ENCODE measurements at regions not wholly inside any gene's neighbourhood (a gene's known extent, or its start where the extent isn't known, plus 50 kb on each side); places are given as distances from the start of the nearest gene placed in this dataset.

DNA sequence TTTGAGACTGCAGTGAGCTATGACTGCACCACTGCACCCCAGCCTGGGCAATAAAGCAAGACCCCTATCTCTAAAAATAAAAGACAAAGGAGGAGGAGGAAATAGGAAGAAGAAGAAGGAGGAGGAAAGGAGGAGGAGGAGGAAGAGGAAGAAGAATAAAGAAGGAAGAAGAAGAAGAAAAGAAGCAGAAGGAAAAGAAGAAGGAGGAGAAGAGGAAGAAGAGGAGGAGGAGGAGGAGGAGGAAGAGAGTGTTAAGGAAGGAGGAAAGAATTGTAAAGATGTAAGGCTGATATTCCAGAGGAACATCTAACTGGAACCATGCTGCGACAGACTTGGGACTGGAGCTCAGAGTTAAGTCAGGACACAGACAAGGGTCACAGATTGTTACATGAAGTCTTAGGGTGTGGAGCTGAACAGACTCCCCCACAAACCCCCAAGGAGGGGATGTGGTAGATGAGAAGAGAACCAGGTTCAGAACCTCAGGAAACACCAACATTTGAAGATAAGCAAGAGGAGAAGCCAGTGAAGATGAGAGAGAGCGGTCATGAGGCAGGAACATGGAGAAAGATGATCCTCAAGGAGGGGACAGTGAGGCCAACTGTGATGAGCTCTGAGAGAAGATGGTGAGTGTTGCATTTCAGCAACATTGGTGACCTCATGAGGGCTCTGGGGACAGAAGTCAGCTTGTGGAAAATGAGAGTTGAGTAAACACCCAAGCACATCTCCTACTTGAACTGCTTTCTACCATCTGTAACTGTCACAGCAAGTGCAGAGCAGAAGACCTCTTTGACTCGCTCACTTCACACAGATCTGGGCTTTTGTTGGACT is 118.2 kb downstream of the CD164 start:
- H3K36me3 ChIP-seq (ENCODE audit: insufficient read depth, low read depth, low read length): 0 out of 2 replicates have a peak, but pooled peaks cover 2% of the 10 kb centered on the region
- no peak overlapping the region for H3K4me3 ChIP-seq (ENCODE audit: low read length)
- no peaks in the 10 kb centered on the region for H3K27me3 ChIP-seq (ENCODE audit: insufficient read depth, low read length)
- H3K9me3 ChIP-seq (ENCODE audit: insufficient read depth, low read depth, low read length): peaks cover 5% of the 10 kb centered on the region; the same call in 1 of the 2 replicates
- H3K27ac ChIP-seq (ENCODE audit: low read length): no peak overlapping the region
- H3K9ac ChIP-seq (ENCODE audit: low read depth, low read length): no peak overlapping the region
- H3K4me1 ChIP-seq (ENCODE audit: insufficient read depth, low read length): no peaks in the 10 kb centered on the region

DNA sequence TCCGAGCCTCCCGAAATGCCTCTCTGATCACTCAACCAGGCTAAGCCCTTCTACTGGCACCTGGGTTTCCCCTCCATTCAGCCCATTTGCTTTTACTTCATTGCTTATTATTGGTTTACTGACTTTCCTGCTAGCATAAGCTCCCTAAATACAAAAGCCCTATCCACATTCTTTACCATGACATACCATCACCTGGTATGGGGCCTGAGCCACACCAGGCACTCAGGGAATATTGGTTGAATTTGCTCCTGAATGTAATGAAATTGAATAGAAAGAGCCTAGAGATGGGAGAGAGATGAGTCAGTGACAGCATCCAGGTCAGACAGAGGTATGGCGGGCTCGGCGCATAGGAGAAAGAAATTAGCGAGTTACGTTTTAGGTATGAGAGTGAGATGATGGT is 120.0 kb downstream of the CD164 start:
- Histone ChIP-seq H3K27ac (ENCODE audit: low read length) (no peak overlapping the region), H3K4me3 (ENCODE audit: low read length) (no peak overlapping the region), H3K9ac (ENCODE audit: low read depth, low read length) (no peak overlapping the region), H3K27me3 (ENCODE audit: insufficient read depth, low read length) (no peaks in the 10 kb centered on the region), H3K36me3 (ENCODE audit: insufficient read depth, low read depth, low read length) (no peaks in the 10 kb centered on the region), H3K9me3 (ENCODE audit: insufficient read depth, low read depth, low read length) (no peaks in the 10 kb centered on the region), H3K4me1 (ENCODE audit: insufficient read depth, low read length) (no peaks in the 10 kb centered on the region)

DNA sequence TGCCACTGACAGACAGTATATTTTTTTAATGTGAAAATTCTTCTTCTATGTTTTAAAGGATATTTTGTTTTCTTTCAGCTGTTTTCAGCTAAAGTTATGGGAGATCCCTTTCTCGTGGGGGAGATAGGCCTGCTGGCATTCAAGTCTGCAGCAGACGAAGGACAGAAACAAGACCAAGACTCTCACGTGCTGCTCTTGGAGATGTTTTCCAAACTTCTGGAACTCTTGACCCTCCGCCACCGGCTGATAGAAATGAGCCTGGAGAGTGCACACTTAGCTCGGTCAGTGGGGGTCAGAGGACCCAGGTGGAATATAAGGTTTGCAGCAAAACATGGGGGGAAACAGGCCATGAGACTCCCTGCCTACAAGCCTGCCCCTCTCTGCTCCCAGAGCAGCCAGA is 120.5 kb downstream of the CD164 start:
- Histone ChIP-seq H3K36me3 (ENCODE audit: insufficient read depth, low read depth, low read length) (no peaks in the 10 kb centered on the region), H3K4me3 (ENCODE audit: low read length) (no peak overlapping the region), H3K27ac (ENCODE audit: low read length) (no peak overlapping the region), H3K4me1 (ENCODE audit: insufficient read depth, low read length) (no peaks in the 10 kb centered on the region), H3K9me3 (ENCODE audit: insufficient read depth, low read depth, low read length) (no peaks in the 10 kb centered on the region), H3K27me3 (ENCODE audit: insufficient read depth, low read length) (no peaks in the 10 kb centered on the region), H3K9ac (ENCODE audit: low read depth, low read length) (no peak overlapping the region)

DNA sequence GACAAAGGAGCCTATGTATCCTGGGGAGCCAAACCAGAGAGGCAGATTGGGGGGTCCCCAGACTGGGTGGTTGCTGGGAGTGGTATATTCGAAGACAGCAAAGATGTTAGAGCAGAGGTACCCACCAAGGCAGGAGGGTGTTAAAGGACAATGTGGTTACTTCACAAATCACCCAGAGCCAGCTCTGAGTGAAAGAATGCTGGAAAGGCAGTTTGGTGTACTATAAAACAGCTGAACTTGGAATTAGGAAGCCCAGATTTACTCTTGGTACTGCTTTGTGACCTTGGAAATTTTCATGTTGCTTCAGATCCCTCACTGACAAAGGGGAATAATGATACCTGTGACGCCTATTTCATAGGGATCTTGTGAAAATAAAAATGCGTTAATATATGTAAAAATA is 121.6 kb downstream of the CD164 start:
- Histone ChIP-seq H3K27ac (ENCODE audit: low read length) (no peak overlapping the region), H3K27me3 (ENCODE audit: insufficient read depth, low read length) (no peaks in the 10 kb centered on the region), H3K4me3 (ENCODE audit: low read length) (no peak overlapping the region), H3K36me3 (ENCODE audit: insufficient read depth, low read depth, low read length) (no peaks in the 10 kb centered on the region), H3K9me3 (ENCODE audit: insufficient read depth, low read depth, low read length) (no peaks in the 10 kb centered on the region), H3K9ac (ENCODE audit: low read depth, low read length) (no peak overlapping the region), H3K4me1 (ENCODE audit: insufficient read depth, low read length) (no peaks in the 10 kb centered on the region)

DNA sequence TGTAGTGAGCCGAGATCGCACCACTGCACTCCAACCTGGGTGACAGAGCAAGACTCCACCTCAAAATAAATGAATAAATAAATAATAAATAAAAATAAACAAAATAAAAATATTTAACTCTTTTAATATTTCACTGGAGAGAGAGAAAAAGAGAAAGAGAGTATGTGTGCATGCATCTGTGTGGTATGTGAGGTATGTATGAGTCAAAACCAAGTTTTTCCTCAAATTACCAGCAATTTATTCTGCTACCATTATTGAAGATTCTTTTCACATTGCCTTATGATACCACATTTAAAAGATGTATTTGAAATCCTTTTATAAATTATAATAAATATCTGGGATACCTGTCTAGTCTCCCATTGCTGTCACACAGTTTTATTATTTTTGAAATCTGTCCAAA is 122.1 kb downstream of the CD164 start:
- H3K9ac ChIP-seq (ENCODE audit: low read depth, low read length): no peak overlapping the region
- no peak overlapping the region for H3K27ac ChIP-seq (ENCODE audit: low read length)
- H3K36me3 ChIP-seq (ENCODE audit: insufficient read depth, low read depth, low read length): no peaks in the 10 kb centered on the region
- no peaks in the 10 kb centered on the region for H3K9me3 ChIP-seq (ENCODE audit: insufficient read depth, low read depth, low read length)
- H3K27me3 ChIP-seq (ENCODE audit: insufficient read depth, low read length): no peaks in the 10 kb centered on the region
- no peaks in the 10 kb centered on the region for H3K4me1 ChIP-seq (ENCODE audit: insufficient read depth, low read length)
- H3K4me3 ChIP-seq (ENCODE audit: low read length): no peak overlapping the region

DNA sequence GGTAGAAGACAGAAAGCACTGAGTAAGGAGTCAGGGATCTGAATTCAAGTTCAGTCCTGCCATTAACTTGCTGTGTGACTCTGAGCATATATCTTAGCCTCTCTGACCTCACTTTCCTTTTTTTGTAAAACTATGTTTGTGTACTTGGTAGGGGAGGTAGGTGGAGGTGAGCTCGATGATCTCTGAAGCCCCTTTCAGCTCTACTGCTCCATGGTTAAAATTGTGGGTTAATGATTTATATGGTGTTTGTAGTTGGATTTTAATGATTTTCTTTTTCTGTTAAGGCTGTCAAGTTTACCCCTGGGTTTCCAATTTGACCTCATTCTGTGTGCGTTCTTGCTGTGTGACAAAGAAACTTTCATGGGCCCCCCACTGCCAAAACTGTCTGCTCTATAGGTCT is 124.1 kb downstream of the CD164 start:
- no peaks in the 10 kb centered on the region for H3K9me3 ChIP-seq (ENCODE audit: insufficient read depth, low read depth, low read length)

DNA sequence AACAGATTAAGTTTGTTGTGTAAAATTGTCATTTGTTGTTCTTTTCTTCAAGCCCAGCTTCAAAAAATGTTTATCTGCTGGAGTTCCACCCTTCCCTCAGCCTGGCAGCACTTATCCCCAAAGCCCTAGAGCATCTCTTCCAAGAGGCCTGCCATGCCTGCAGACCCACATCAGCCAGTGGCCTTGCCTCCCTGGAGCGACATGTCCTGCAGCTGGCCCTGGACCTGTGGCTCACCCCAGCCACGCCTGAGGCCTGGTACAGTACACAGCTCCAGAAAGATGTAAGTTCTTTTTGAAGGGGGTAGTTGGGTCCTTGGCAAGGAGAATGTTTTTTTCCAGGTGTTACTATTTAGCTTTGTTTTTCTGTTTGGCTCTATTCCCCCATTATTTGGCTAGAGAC is 124.8 kb downstream of the CD164 start:
- no peak overlapping the region for H3K4me3 ChIP-seq (ENCODE audit: low read length)
- H3K4me1 ChIP-seq (ENCODE audit: insufficient read depth, low read length): no peaks in the 10 kb centered on the region
- no peaks in the 10 kb centered on the region for H3K27me3 ChIP-seq (ENCODE audit: insufficient read depth, low read length)
- no peak overlapping the region for H3K27ac ChIP-seq (ENCODE audit: low read length)
- no peak overlapping the region for H3K9ac ChIP-seq (ENCODE audit: low read depth, low read length)
- H3K9me3 ChIP-seq (ENCODE audit: insufficient read depth, low read depth, low read length): no peaks in the 10 kb centered on the region
- no peaks in the 10 kb centered on the region for H3K36me3 ChIP-seq (ENCODE audit: insufficient read depth, low read depth, low read length)

More for the DNA sequence above, 124.1 kb downstream of the CD164 start:
- Histone ChIP-seq H3K27me3 (ENCODE audit: insufficient read depth, low read length) (no peaks in the 10 kb centered on the region), H3K27ac (ENCODE audit: low read length) (no peak overlapping the region), H3K36me3 (ENCODE audit: insufficient read depth, low read depth, low read length) (no peaks in the 10 kb centered on the region), H3K9ac (ENCODE audit: low read depth, low read length) (no peak overlapping the region), H3K4me1 (ENCODE audit: insufficient read depth, low read length) (no peaks in the 10 kb centered on the region), H3K4me3 (ENCODE audit: low read length) (no peak overlapping the region)

DNA sequence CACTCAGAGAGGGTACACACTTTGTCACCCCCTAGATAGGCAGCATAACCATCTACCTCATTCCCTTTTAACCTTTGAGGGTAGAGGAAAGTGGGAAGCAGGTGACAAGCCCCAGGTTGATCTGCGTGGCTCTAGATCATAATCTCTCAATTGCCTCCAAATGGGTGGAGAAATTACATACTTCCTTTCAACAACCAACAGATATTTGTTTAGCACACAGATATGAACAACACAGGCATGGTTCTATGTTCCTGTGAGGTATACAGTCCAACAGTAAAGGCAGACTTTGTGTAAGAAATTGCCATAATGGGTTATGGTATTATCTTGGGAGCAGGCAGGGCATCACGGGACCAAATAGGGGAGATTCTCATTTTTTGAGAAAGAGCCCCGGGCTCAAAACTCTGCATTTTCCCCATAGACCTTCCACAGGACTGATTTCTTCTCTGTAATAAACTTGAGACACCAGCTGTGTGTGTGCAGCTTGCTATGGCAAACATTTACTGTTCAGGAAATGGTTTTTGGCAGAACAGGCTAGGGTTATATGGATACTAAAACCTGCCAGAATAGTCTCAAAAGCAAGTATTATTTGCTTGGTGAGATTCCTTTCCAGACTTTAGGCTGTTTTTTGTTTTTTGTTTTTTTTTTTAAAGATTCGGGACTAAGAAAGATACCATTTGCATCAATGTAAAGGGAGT is 126.2 kb downstream of the CD164 start:
- Histone ChIP-seq H3K27me3 (ENCODE audit: insufficient read depth, low read length) (no peaks in the 10 kb centered on the region), H3K27ac (ENCODE audit: low read length) (no peak overlapping the region), H3K9me3 (ENCODE audit: insufficient read depth, low read depth, low read length) (no peaks in the 10 kb centered on the region), H3K4me3 (ENCODE audit: low read length) (no peak overlapping the region), H3K4me1 (ENCODE audit: insufficient read depth, low read length) (peaks cover 4% of the 10 kb centered on the region; the same call in 1 of the 2 replicates), H3K9ac (ENCODE audit: low read depth, low read length) (no peak overlapping the region), H3K36me3 (ENCODE audit: insufficient read depth, low read depth, low read length) (no peaks in the 10 kb centered on the region)

DNA sequence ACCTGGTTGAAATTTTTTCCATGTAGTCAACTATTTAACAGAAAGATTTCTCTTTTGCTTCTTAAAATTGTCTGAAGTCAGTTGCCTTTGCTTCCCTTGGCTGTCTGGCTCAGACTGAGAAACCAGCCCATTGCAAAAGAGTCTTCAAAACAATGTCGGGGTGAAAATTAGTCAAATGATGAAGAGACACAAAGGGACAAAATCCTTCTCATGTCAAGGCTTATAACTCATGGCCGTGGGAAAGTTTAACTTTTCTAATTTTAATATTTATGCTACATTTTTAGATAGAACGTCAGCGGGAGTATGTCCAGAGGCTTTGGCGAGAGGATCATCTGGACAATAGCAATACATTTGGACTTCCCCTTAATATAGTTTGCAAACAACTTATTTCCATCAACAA is 127.2 kb downstream of the CD164 start:
- H3K27me3 ChIP-seq (ENCODE audit: insufficient read depth, low read length): no peaks in the 10 kb centered on the region
- H3K9me3 ChIP-seq (ENCODE audit: insufficient read depth, low read depth, low read length): no peaks in the 10 kb centered on the region
- H3K4me3 ChIP-seq (ENCODE audit: low read length): no peak overlapping the region
- H3K9ac ChIP-seq (ENCODE audit: low read depth, low read length): no peak overlapping the region
- H3K4me1 ChIP-seq (ENCODE audit: insufficient read depth, low read length): peaks cover 4% of the 10 kb centered on the region; the same call in 1 of the 2 replicates
- H3K36me3 ChIP-seq (ENCODE audit: insufficient read depth, low read depth, low read length): no peaks in the 10 kb centered on the region
- H3K27ac ChIP-seq (ENCODE audit: low read length): no peak overlapping the region

DNA sequence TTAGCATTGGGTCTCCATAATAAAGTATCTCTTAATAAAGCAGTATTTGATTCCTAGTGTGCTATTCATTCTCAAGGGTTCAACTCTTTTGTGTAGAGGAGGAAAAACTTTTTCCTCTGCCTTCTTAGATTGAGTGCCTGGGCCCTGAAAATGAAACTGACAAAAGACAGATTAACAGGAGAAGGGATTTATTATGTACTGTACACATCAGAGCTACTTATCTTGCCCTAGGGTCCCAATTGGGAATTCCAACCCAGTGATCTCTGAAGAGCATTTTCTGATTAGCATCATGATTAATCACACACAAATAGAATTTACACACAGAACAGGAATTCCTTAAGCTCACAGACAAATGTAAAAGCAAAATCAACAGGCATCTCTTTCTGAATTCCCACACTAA is 128.9 kb downstream of the CD164 start:
- no peak overlapping the region for H3K9ac ChIP-seq (ENCODE audit: low read depth, low read length)
- no peaks in the 10 kb centered on the region for H3K27me3 ChIP-seq (ENCODE audit: insufficient read depth, low read length)
- no peak overlapping the region for H3K27ac ChIP-seq (ENCODE audit: low read length)
- no peaks in the 10 kb centered on the region for H3K9me3 ChIP-seq (ENCODE audit: insufficient read depth, low read depth, low read length)
- peaks cover 4% of the 10 kb centered on the region; the same call in 1 of the 2 replicates for H3K4me1 ChIP-seq (ENCODE audit: insufficient read depth, low read length)
- no peaks in the 10 kb centered on the region for H3K36me3 ChIP-seq (ENCODE audit: insufficient read depth, low read depth, low read length)
- H3K4me3 ChIP-seq (ENCODE audit: low read length): no peak overlapping the region

DNA sequence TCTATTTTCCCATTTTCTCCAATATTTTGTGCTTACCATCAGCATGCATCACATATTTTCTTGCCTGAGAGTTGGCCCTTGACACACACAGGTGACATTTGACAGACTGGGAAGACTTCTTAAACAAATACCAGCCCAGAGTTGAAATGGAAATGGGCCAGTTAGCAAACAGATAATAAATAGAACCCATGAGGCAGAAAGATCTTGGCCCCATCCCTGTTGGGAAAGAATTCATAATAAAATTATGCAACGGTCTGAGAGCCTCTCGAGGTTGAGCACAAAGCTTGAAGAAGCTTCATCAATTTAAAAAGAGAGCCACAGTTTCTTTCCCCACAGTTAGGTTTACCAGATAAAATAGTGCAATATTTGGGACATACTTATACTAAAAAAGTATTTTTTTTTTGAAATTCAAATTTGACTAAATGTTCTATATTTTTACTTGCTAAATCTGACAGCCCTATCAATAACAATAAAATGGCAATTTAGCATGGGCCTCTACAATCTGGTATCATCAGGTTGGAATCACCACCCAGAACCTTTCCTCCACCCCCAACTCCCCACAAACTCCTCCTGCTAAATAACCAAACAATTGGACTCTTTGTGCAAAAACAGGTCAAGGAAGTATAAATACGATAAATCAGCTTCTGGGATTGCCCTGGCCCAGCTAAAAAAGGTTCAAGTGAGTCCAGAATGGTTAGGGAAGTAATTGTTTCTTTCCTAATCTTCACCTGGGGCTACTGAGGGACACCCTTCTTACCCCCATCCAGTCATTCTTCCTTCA is 129.8 kb downstream of the CD164 start:
- Histone ChIP-seq H3K27me3 (ENCODE audit: insufficient read depth, low read length) (no peaks in the 10 kb centered on the region), H3K36me3 (ENCODE audit: insufficient read depth, low read depth, low read length) (no peaks in the 10 kb centered on the region), H3K4me1 (ENCODE audit: insufficient read depth, low read length) (peaks cover 4% of the 10 kb centered on the region; the same call in 1 of the 2 replicates), H3K27ac (ENCODE audit: low read length) (no peak overlapping the region), H3K9me3 (ENCODE audit: insufficient read depth, low read depth, low read length) (no peaks in the 10 kb centered on the region), H3K9ac (ENCODE audit: low read depth, low read length) (no peak overlapping the region), H3K4me3 (ENCODE audit: low read length) (no peak overlapping the region)

Measured in iPS-20b (cell line).